ENCODE measurements at regions not wholly inside any gene's neighbourhood (a gene's known extent, or its start where the extent isn't known, plus 50 kb on each side); places are given as distances from the start of the nearest gene placed in this dataset.

GRCh38 chr10:125419146-125419545 lies 258.8 kb upstream of the CTBP2 start:
- Mint-ChIP-seq H3K36me3 (ENCODE audit: low read depth, unreplicated experiment) (no peaks in the 10 kb centered on the region), H3K4me3 (ENCODE audit: unreplicated experiment) (no peak overlapping the region), H3K27ac (ENCODE audit: unreplicated experiment) (no peak overlapping the region), H3K4me1 (ENCODE audit: unreplicated experiment) (no peaks in the 10 kb centered on the region), H3K9me3 (ENCODE audit: unreplicated experiment) (no peaks in the 10 kb centered on the region), H3K27me3 (ENCODE audit: unreplicated experiment) (peaks cover 3% of the 10 kb centered on the region)
- DNase-seq (ENCODE audit: low spot score): no peak
- no peak for TF ChIP-seq CTCF (IDR thresholded peaks at IDR 0.05; ENCODE audit: unreplicated experiment)

- Mint-ChIP-seq H3K27me3 (ENCODE audit: unreplicated experiment) (peaks cover 3% of the 10 kb centered on the region), H3K4me1 (ENCODE audit: unreplicated experiment) (no peaks in the 10 kb centered on the region)
- no peak for DNase-seq (ENCODE audit: low spot score)
These were observed 257.2 kb upstream of the CTBP2 start for GRCh38 chr10:125417605-125418004.

GRCh38 chr10:125415964-125416363 lies 255.6 kb upstream of the CTBP2 start:
- peaks cover 1% of the 10 kb centered on the region for H3K27me3 Mint-ChIP-seq (ENCODE audit: unreplicated experiment)
- H3K27ac Mint-ChIP-seq (ENCODE audit: unreplicated experiment): no peak overlapping the region
- H3K36me3 Mint-ChIP-seq (ENCODE audit: low read depth, unreplicated experiment): no peaks in the 10 kb centered on the region
- H3K9me3 Mint-ChIP-seq (ENCODE audit: unreplicated experiment): no peaks in the 10 kb centered on the region
- no peak for DNase-seq (ENCODE audit: low spot score)
- TF ChIP-seq CTCF (IDR thresholded peaks at IDR 0.05; ENCODE audit: unreplicated experiment): no peak
- no peak overlapping the region for H3K4me3 Mint-ChIP-seq (ENCODE audit: unreplicated experiment)
- no peaks in the 10 kb centered on the region for H3K4me1 Mint-ChIP-seq (ENCODE audit: unreplicated experiment)

More at GRCh38 chr10:125417605-125418004, 257.2 kb upstream of the CTBP2 start:
- no peak for TF ChIP-seq CTCF (IDR thresholded peaks at IDR 0.05; ENCODE audit: unreplicated experiment)
- Mint-ChIP-seq H3K27ac (ENCODE audit: unreplicated experiment) (no peak overlapping the region), H3K4me3 (ENCODE audit: unreplicated experiment) (no peak overlapping the region), H3K36me3 (ENCODE audit: low read depth, unreplicated experiment) (no peaks in the 10 kb centered on the region), H3K9me3 (ENCODE audit: unreplicated experiment) (no peaks in the 10 kb centered on the region)

DNA sequence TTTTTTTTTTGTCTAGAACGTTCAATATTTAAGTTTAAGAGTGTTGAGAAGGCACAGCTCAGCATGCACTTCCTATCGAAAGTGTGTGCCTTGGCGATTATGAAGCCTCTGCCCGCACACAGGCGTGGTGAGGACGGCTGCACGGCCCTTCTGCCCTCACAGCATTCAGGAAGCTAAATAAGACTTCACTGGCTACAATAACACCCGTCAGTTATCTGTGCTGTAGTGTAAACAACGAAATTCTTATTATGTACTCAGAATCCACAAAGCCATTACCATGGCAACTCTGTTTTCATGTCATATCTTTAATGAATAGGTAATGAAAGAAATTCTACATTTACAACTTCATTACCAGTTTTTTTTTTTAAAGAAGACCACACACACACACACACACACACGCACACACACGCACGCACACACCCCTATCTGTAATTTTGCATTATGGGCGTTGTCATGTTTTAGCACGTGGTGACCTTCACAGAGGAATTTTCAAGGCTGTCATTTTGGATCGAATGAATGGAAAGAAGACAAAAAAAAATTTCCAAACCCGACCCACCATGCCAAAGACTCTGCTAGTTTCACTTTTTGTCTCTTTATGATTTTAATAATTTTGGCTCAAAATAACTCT lies 254.8 kb upstream of the CTBP2 start:
- DNase-seq (ENCODE audit: low spot score): no peak
- Mint-ChIP-seq H3K4me1 (ENCODE audit: unreplicated experiment) (no peaks in the 10 kb centered on the region), H3K4me3 (ENCODE audit: unreplicated experiment) (no peak overlapping the region), H3K27me3 (ENCODE audit: unreplicated experiment) (peaks cover 1% of the 10 kb centered on the region), H3K9me3 (ENCODE audit: unreplicated experiment) (no peaks in the 10 kb centered on the region), H3K36me3 (ENCODE audit: low read depth, unreplicated experiment) (no peaks in the 10 kb centered on the region), H3K27ac (ENCODE audit: unreplicated experiment) (no peak overlapping the region)
- TF ChIP-seq CTCF (IDR thresholded peaks at IDR 0.05; ENCODE audit: unreplicated experiment): no peak

DNA sequence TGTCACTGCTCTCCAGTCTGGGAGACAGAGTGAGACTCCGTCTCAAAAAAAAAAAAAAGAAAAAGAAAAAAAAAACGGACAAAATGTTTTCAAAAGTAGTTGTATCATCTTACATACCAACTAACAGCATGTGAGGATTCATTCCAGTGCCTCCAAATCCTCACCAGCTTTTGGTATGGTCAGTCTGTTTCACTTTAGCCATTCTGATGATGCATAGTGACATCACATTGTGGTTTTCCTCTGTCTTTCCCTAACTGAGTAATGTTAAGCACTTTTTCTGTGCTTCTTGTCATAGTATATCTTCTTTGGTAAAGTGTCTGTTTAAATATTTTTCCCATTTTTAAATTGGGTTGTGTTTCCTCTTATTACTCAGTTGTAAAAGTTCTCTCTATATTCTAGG lies 251.4 kb upstream of the CTBP2 start:
- no peaks in the 10 kb centered on the region for H3K9me3 Mint-ChIP-seq (ENCODE audit: unreplicated experiment)
- no peaks in the 10 kb centered on the region for H3K36me3 Mint-ChIP-seq (ENCODE audit: low read depth, unreplicated experiment)
- no peaks in the 10 kb centered on the region for H3K27me3 Mint-ChIP-seq (ENCODE audit: unreplicated experiment)
- no peak for TF ChIP-seq CTCF (IDR thresholded peaks at IDR 0.05; ENCODE audit: unreplicated experiment)
- DNase-seq (ENCODE audit: low spot score): no peak
- H3K27ac Mint-ChIP-seq (ENCODE audit: unreplicated experiment): no peak overlapping the region
- H3K4me1 Mint-ChIP-seq (ENCODE audit: unreplicated experiment): no peaks in the 10 kb centered on the region
- H3K4me3 Mint-ChIP-seq (ENCODE audit: unreplicated experiment): no peak overlapping the region

Data from endothelial cell (in vitro differentiated cells).